ENCODE measurements at regions not wholly inside any gene's neighbourhood (a gene's known extent, or its start where the extent isn't known, plus 50 kb on each side); places are given as distances from the start of the nearest gene placed in this dataset.

DNA sequence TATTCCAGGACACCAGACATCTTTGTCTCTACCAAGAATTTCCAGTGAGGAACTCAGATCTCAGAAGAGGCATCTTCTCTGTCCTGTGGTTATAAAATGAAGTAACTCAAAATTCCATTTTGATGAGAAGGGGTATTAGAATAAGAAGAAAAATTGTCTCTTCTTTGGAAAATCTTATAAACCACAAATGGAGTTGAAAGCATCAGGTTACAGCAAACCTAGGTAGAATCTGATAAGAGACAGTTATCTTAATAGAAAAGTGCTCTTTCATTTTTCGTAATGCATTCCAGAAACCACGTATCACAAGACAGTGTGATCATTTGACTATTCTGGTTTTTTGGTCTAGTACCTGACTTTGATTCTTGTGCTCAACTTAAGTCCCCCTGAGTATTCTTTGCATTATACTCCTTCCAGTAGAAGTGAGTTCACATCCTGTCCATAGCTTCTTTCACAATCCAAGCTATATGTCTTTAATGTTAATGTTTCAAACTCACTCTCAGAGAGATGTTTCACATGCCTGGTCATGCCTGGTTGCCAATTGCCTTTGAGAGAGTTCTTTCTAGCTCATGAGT, 120.9 kb upstream of the PRDX6 start:
- Histone ChIP-seq H3K36me3 (replicated peaks in 1 of 2; ENCODE audit: control insufficient read depth in 2 of 2, insufficient read depth in 2 of 2, low read length in 2 of 2) (no peaks in the 10 kb centered on the region), H2BK120ac (ENCODE audit: low read depth, low read length) (no peak overlapping the region), H3K4me1 (ENCODE audit: control insufficient read depth in 2 of 2, insufficient read depth in 1 of 2, low read depth in 1 of 2, low read length in 2 of 2) (no peaks in the 10 kb centered on the region), H4K91ac (ENCODE audit: low read depth, low read length, poor library complexity) (no peak overlapping the region), H2BK15ac (ENCODE audit: low read length) (no peak overlapping the region), H3K4me3 (ENCODE audit: low read length in 2 of 2) (no peak overlapping the region), H2AK5ac (ENCODE audit: low read depth, low read length) (no peak overlapping the region), H3K4ac (ENCODE audit: low read length) (no peak overlapping the region), H3K14ac (ENCODE audit: low read length) (no peak overlapping the region), H4K8ac (ENCODE audit: low read depth, low read length) (no peak overlapping the region), H2BK12ac (ENCODE audit: low read length) (no peak overlapping the region), H3K9me3 (replicated peaks in 1 of 2; ENCODE audit: control insufficient read depth in 2 of 2, insufficient read depth in 1 of 2, low read depth in 1 of 2, low read length in 2 of 2) (peaks cover 1 to 3% of the 10 kb centered on the region in 2 donors), H3K9ac (ENCODE audit: low read depth, low read length, poor library complexity) (no peak overlapping the region), H3K27ac (replicated peaks; ENCODE audit: low read length) (no peak overlapping the region), H3K79me1 (ENCODE audit: low read depth, low read length) (no peaks in the 10 kb centered on the region), H3K18ac (ENCODE audit: low read length) (no peak overlapping the region), H2AFZ (ENCODE audit: low read length) (no peak overlapping the region), H3K23ac (ENCODE audit: low read depth, low read length, poor library complexity) (no peak overlapping the region), H3K27me3 (ENCODE audit: control insufficient read depth in 3 of 3, insufficient read depth in 3 of 3, low read depth in 1 of 3, low read length in 3 of 3) (no peaks in the 10 kb centered on the region), H2BK5ac (ENCODE audit: low read length) (no peak overlapping the region), H3K4me2 (ENCODE audit: insufficient read depth, low read length, poor library complexity, severe bottlenecking) (no peak overlapping the region)
- DNase-seq (ENCODE audit: low spot score), result no peak
- WGBS, 2 donors (ENCODE audit: extremely low coverage in 2 of 2, insufficient read length in 2 of 2, insufficient replicate concordance in 1 of 2), result no CpG with 5 or more reads among the region's 2 CpGs

DNA sequence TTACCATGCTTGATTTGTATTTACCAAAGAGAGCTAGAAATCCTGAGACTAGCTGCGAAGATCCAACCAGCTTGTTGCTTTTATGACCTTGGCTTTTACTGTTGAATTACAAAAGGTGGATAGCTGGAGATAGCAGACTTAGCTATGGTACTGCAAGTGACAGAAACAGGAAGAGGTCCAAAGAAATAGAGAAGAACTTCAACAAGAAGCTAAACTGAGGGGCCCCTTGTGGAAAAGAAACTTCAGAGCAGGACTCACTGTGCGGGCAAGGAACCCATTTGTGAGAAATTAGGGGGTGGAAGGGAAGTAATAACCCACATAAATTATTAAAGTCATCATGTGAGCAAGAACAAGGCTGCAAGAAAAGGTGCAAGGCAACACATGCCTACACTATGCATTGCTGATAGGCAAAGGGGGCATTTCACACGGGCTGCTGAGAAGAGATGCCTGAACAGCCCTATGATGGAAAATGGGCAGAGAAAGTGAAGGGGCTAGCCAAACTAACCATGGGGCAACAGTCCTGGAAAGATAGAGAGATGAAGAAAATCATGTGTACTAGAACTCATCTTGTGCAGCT, 116.6 kb upstream of the PRDX6 start:
- no peak overlapping the region for H3K18ac ChIP-seq (ENCODE audit: low read length)
- no peaks in the 10 kb centered on the region for H3K79me1 ChIP-seq (ENCODE audit: low read depth, low read length)
- H3K4me2 ChIP-seq (ENCODE audit: insufficient read depth, low read length, poor library complexity, severe bottlenecking), result no peak overlapping the region
- H3K4me1 ChIP-seq (ENCODE audit: control insufficient read depth in 2 of 2, insufficient read depth in 1 of 2, low read depth in 1 of 2, low read length in 2 of 2), result no peaks in the 10 kb centered on the region
- no peak overlapping the region for H3K14ac ChIP-seq (ENCODE audit: low read length)
- H2BK5ac ChIP-seq (ENCODE audit: low read length), result no peak overlapping the region
- H2BK12ac ChIP-seq (ENCODE audit: low read length), result no peak overlapping the region
- H2BK120ac ChIP-seq (ENCODE audit: low read depth, low read length), result no peak overlapping the region
- no peaks in the 10 kb centered on the region for H3K9me3 ChIP-seq (replicated peaks in 1 of 2; ENCODE audit: control insufficient read depth in 2 of 2, insufficient read depth in 1 of 2, low read depth in 1 of 2, low read length in 2 of 2)
- no peaks in the 10 kb centered on the region for H3K36me3 ChIP-seq (replicated peaks in 1 of 2; ENCODE audit: control insufficient read depth in 2 of 2, insufficient read depth in 2 of 2, low read length in 2 of 2)
- no peak overlapping the region for H3K4me3 ChIP-seq (ENCODE audit: low read length in 2 of 2)
- no peak overlapping the region for H3K27ac ChIP-seq (replicated peaks; ENCODE audit: low read length)
- H2AFZ ChIP-seq (ENCODE audit: low read length), result no peak overlapping the region
- H4K91ac ChIP-seq (ENCODE audit: low read depth, low read length, poor library complexity), result no peak overlapping the region
- no peak overlapping the region for H4K8ac ChIP-seq (ENCODE audit: low read depth, low read length)
- no peaks in the 10 kb centered on the region for H3K27me3 ChIP-seq (ENCODE audit: control insufficient read depth in 3 of 3, insufficient read depth in 3 of 3, low read depth in 1 of 3, low read length in 3 of 3)
- H3K4ac ChIP-seq (ENCODE audit: low read length), result no peak overlapping the region
- no peak overlapping the region for H3K9ac ChIP-seq (ENCODE audit: low read depth, low read length, poor library complexity)
- no CpG with 5 or more reads among the region's 3 CpGs for WGBS, 2 donors (ENCODE audit: extremely low coverage in 2 of 2, insufficient read length in 2 of 2, insufficient replicate concordance in 1 of 2)
- no peak for DNase-seq (ENCODE audit: low spot score)
- no peak overlapping the region for H3K23ac ChIP-seq (ENCODE audit: low read depth, low read length, poor library complexity)
- no peak overlapping the region for H2AK5ac ChIP-seq (ENCODE audit: low read depth, low read length)
- no peak overlapping the region for H2BK15ac ChIP-seq (ENCODE audit: low read length)

DNA sequence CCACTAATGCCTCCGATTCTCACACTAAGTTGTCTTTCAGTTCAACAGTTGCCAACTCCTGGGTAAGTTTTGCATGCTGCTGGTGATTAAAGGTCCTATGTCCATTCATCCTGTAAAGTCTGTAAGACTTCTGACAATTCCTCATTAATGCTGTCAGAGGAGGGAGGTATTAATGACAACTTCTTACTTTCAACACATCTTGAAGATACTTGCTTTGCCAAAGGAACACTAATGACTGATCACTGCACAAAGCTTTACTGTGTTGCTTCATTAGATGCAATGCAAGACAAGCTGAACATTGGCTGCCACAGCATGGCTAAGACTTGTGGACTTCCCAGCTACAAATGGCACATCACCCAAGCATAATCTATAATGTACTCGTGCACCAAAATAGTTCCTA, 114.6 kb upstream of the PRDX6 start:
- H3K23ac ChIP-seq (ENCODE audit: low read depth, low read length, poor library complexity), result no peak overlapping the region
- WGBS, 2 donors (ENCODE audit: extremely low coverage in 2 of 2, insufficient read length in 2 of 2, insufficient replicate concordance in 1 of 2), result no CpG with 5 or more reads among the region's 2 CpGs
- no peak overlapping the region for H2BK15ac ChIP-seq (ENCODE audit: low read length)
- H3K18ac ChIP-seq (ENCODE audit: low read length), result no peak overlapping the region
- no peak overlapping the region for H4K8ac ChIP-seq (ENCODE audit: low read depth, low read length)
- no peaks in the 10 kb centered on the region for H3K9me3 ChIP-seq (replicated peaks in 1 of 2; ENCODE audit: control insufficient read depth in 2 of 2, insufficient read depth in 1 of 2, low read depth in 1 of 2, low read length in 2 of 2)
- H2BK5ac ChIP-seq (ENCODE audit: low read length), result no peak overlapping the region
- H3K27me3 ChIP-seq (ENCODE audit: control insufficient read depth in 3 of 3, insufficient read depth in 3 of 3, low read depth in 1 of 3, low read length in 3 of 3), result no peaks in the 10 kb centered on the region
- H3K4me1 ChIP-seq (ENCODE audit: control insufficient read depth in 2 of 2, insufficient read depth in 1 of 2, low read depth in 1 of 2, low read length in 2 of 2), result no peaks in the 10 kb centered on the region
- H3K27ac ChIP-seq (replicated peaks; ENCODE audit: low read length), result no peak overlapping the region
- H3K4me3 ChIP-seq (ENCODE audit: low read length in 2 of 2), result no peak overlapping the region
- no peak overlapping the region for H3K4me2 ChIP-seq (ENCODE audit: insufficient read depth, low read length, poor library complexity, severe bottlenecking)
- no peak overlapping the region for H3K14ac ChIP-seq (ENCODE audit: low read length)
- no peak overlapping the region for H2AFZ ChIP-seq (ENCODE audit: low read length)
- no peaks in the 10 kb centered on the region for H3K36me3 ChIP-seq (replicated peaks in 1 of 2; ENCODE audit: control insufficient read depth in 2 of 2, insufficient read depth in 2 of 2, low read length in 2 of 2)
- H2BK12ac ChIP-seq (ENCODE audit: low read length), result no peak overlapping the region
- no peak for DNase-seq (ENCODE audit: low spot score)
- H4K91ac ChIP-seq (ENCODE audit: low read depth, low read length, poor library complexity), result no peak overlapping the region
- no peaks in the 10 kb centered on the region for H3K79me1 ChIP-seq (ENCODE audit: low read depth, low read length)
- no peak overlapping the region for H3K9ac ChIP-seq (ENCODE audit: low read depth, low read length, poor library complexity)
- H2BK120ac ChIP-seq (ENCODE audit: low read depth, low read length), result no peak overlapping the region
- no peak overlapping the region for H2AK5ac ChIP-seq (ENCODE audit: low read depth, low read length)
- no peak overlapping the region for H3K4ac ChIP-seq (ENCODE audit: low read length)

DNA sequence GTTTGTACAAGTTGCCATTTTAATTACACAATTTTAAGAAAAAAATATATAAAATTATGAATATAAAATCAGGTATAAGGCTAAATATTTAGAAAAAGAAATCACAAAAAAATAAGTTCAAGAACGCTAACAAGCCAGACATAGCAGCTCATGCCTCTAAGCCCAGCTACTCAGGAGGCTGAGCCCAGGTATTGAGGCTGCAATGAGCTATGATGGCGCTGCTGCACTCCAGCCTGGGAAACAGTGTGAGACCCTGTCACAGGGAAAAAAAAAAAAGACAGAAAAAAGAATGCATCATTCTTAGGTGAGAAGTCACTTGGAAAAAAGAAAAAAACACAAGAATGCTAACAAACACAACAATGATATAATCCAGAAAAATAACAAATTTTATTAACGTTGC, 112.3 kb upstream of the PRDX6 start:
- H3K4me1 ChIP-seq (ENCODE audit: control insufficient read depth in 2 of 2, insufficient read depth in 1 of 2, low read depth in 1 of 2, low read length in 2 of 2), result no peaks in the 10 kb centered on the region
- no peaks in the 10 kb centered on the region for H3K9me3 ChIP-seq (replicated peaks in 1 of 2; ENCODE audit: control insufficient read depth in 2 of 2, insufficient read depth in 1 of 2, low read depth in 1 of 2, low read length in 2 of 2)
- no peak overlapping the region for H3K9ac ChIP-seq (ENCODE audit: low read depth, low read length, poor library complexity)
- H2AK5ac ChIP-seq (ENCODE audit: low read depth, low read length), result no peak overlapping the region
- no peak overlapping the region for H3K23ac ChIP-seq (ENCODE audit: low read depth, low read length, poor library complexity)
- H2AFZ ChIP-seq (ENCODE audit: low read length), result no peak overlapping the region
- no peak for DNase-seq (ENCODE audit: low spot score)
- no peak overlapping the region for H3K4ac ChIP-seq (ENCODE audit: low read length)
- H3K18ac ChIP-seq (ENCODE audit: low read length), result no peak overlapping the region
- H3K14ac ChIP-seq (ENCODE audit: low read length), result no peak overlapping the region
- no CpG with 5 or more reads among the region's 3 CpGs for WGBS, 2 donors (ENCODE audit: extremely low coverage in 2 of 2, insufficient read length in 2 of 2, insufficient replicate concordance in 1 of 2)
- no peak overlapping the region for H2BK120ac ChIP-seq (ENCODE audit: low read depth, low read length)
- H3K79me1 ChIP-seq (ENCODE audit: low read depth, low read length), result no peaks in the 10 kb centered on the region
- H4K8ac ChIP-seq (ENCODE audit: low read depth, low read length), result no peak overlapping the region
- no peaks in the 10 kb centered on the region for H3K27me3 ChIP-seq (ENCODE audit: control insufficient read depth in 3 of 3, insufficient read depth in 3 of 3, low read depth in 1 of 3, low read length in 3 of 3)
- H4K91ac ChIP-seq (ENCODE audit: low read depth, low read length, poor library complexity), result no peak overlapping the region
- no peak overlapping the region for H3K27ac ChIP-seq (replicated peaks; ENCODE audit: low read length)
- no peak overlapping the region for H3K4me3 ChIP-seq (ENCODE audit: low read length in 2 of 2)
- H2BK12ac ChIP-seq (ENCODE audit: low read length), result no peak overlapping the region
- no peaks in the 10 kb centered on the region for H3K36me3 ChIP-seq (replicated peaks in 1 of 2; ENCODE audit: control insufficient read depth in 2 of 2, insufficient read depth in 2 of 2, low read length in 2 of 2)
- H2BK15ac ChIP-seq (ENCODE audit: low read length), result no peak overlapping the region
- no peak overlapping the region for H2BK5ac ChIP-seq (ENCODE audit: low read length)
- H3K4me2 ChIP-seq (ENCODE audit: insufficient read depth, low read length, poor library complexity, severe bottlenecking), result no peak overlapping the region

Measured in neuronal stem cell (in vitro differentiated cells).